Liver (tissue), 3 donors: ENCODE measurements at regions not wholly inside any gene's neighbourhood (a gene's known extent, or its start where the extent isn't known, plus 50 kb on each side); places are given as distances from the start of the nearest gene placed in this dataset.

ENCODE experiments used
- CTCF ChIP-seq: fragments of 150-350 bp; IDR thresholded peaks from 2 replicates; pipeline ENCODE4 v1.5.1; 2017; ENCODE audit warnings: improper control_type of control experiment, low read depth, low read length; ENCODE audit not compliant: missing input control
- HNF4G ChIP-seq: IDR thresholded peaks from 2 replicates; pipeline ENCODE4 v1.6.1; 2016; ENCODE audit warnings: antibody characterized with exemption
- TAF1 ChIP-seq: conservative IDR thresholded peaks from 2 replicates; pipeline ENCODE4 v1.6.1; 2016; ENCODE audit warnings: antibody characterized with exemption, mild to moderate bottlenecking
- TF ChIP-seq, protein P1 (sequence below): IDR thresholded peaks from 2 replicates; pipeline ENCODE4 v1.6.1; 2016; ENCODE audit warnings: antibody characterized with exemption, mild to moderate bottlenecking
- donor health status: healthy.
- donor health status: healthy.

- no peak for TF ChIP-seq TAF1
- TF ChIP-seq, protein P1, sequence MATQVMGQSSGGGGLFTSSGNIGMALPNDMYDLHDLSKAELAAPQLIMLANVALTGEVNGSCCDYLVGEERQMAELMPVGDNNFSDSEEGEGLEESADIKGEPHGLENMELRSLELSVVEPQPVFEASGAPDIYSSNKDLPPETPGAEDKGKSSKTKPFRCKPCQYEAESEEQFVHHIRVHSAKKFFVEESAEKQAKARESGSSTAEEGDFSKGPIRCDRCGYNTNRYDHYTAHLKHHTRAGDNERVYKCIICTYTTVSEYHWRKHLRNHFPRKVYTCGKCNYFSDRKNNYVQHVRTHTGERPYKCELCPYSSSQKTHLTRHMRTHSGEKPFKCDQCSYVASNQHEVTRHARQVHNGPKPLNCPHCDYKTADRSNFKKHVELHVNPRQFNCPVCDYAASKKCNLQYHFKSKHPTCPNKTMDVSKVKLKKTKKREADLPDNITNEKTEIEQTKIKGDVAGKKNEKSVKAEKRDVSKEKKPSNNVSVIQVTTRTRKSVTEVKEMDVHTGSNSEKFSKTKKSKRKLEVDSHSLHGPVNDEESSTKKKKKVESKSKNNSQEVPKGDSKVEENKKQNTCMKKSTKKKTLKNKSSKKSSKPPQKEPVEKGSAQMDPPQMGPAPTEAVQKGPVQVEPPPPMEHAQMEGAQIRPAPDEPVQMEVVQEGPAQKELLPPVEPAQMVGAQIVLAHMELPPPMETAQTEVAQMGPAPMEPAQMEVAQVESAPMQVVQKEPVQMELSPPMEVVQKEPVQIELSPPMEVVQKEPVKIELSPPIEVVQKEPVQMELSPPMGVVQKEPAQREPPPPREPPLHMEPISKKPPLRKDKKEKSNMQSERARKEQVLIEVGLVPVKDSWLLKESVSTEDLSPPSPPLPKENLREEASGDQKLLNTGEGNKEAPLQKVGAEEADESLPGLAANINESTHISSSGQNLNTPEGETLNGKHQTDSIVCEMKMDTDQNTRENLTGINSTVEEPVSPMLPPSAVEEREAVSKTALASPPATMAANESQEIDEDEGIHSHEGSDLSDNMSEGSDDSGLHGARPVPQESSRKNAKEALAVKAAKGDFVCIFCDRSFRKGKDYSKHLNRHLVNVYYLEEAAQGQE, result no peak
- no peak for TF ChIP-seq CTCF
- no peak for TF ChIP-seq HNF4G
These were observed 856.3 kb downstream of the DSC3 start for GRCh38 chr18:30186245-30186644.
